Loucy (cell line): ENCODE measurements at regions not wholly inside any gene's neighbourhood (a gene's known extent, or its start where the extent isn't known, plus 50 kb on each side); places are given as distances from the start of the nearest gene placed in this dataset.

Experiments used
- H2AFZ ChIP-seq: fragments of 200-600 bp; sonication (generic); 2 replicates; pipeline ENCODE4 v1.6.0; 2016; ENCODE audit warnings: antibody characterized with exemption, mild to moderate bottlenecking, low read length, moderate library complexity
- H3F3A ChIP-seq: fragments of 200-600 bp; 2 replicates; pipeline ENCODE4 v1.6.0; 2016; ENCODE audit warnings: antibody characterized with exemption, low read depth, mild to moderate bottlenecking
- H3K27me3 ChIP-seq: fragments of 200-600 bp; sonication (generic); 2 replicates; pipeline ENCODE4 v1.6.1; 2014; ENCODE audit warnings: low read length, mild to moderate bottlenecking; ENCODE audit not compliant: insufficient read depth, poor library complexity, severe bottlenecking
- H3K36me3 ChIP-seq: fragments of 200-600 bp; sonication (generic); 2 replicates; pipeline ENCODE4 v1.6.1; 2016; ENCODE audit warnings: low read length; ENCODE audit not compliant: insufficient read depth
- H3K4me1 ChIP-seq: fragments of 200-600 bp; sonication (generic); 2 replicates; pipeline ENCODE4 v1.5.1; 2014; ENCODE audit warnings: low read length, mild to moderate bottlenecking; ENCODE audit not compliant: insufficient read depth, poor library complexity, severe bottlenecking
- H3K4me2 ChIP-seq: fragments of 200-600 bp; sonication (generic); 2 replicates; pipeline ENCODE4 v1.6.0; 2014; ENCODE audit warnings: antibody characterized with exemption, low read length, low read depth, mild to moderate bottlenecking; ENCODE audit not compliant: poor library complexity, severe bottlenecking
- H3K4me3 ChIP-seq: fragments of 200-600 bp; sonication (generic); 2 replicates; pipeline ENCODE4 v1.5.1; 2014; ENCODE audit warnings: low read length, mild to moderate bottlenecking, mixed read lengths; ENCODE audit not compliant: poor library complexity, severe bottlenecking
- H3K79me2 ChIP-seq: fragments of 200-600 bp; sonication (generic); 2 replicates; pipeline ENCODE4 v1.6.1; 2014; ENCODE audit warnings: low read length; ENCODE audit not compliant: insufficient read depth
- H3K9ac ChIP-seq: fragments of 200-600 bp; sonication (generic); 2 replicates; pipeline ENCODE4 v1.6.0; 2014; ENCODE audit warnings: mild to moderate bottlenecking, low read depth, low read length, moderate library complexity; ENCODE audit not compliant: poor library complexity, severe bottlenecking
- H3K9me2 ChIP-seq: fragments of 200-600 bp; sonication (generic); replicated peaks from 2 replicates; pipeline ENCODE4 v1.6.1; 2016; ENCODE audit warnings: low read depth, low read length, mixed read lengths
- H3K9me3 ChIP-seq: fragments of 200-600 bp; sonication (generic); 2 replicates; pipeline ENCODE4 v1.6.1; 2014; ENCODE audit warnings: mild to moderate bottlenecking, antibody characterized with exemption, low read length, low read depth; ENCODE audit not compliant: insufficient read depth
- H4K20me1 ChIP-seq: fragments of 200-600 bp; sonication (generic); 2 replicates; pipeline ENCODE4 v1.6.0; 2014; ENCODE audit warnings: antibody characterized with exemption, low read length, mild to moderate bottlenecking; ENCODE audit not compliant: insufficient read depth, poor library complexity, severe bottlenecking
- CTCF ChIP-seq: fragments of 200-600 bp; sonication (generic); conservative IDR thresholded peaks from 2 replicates; pipeline ENCODE4 v1.5.1; 2014; ENCODE audit warnings: mild to moderate bottlenecking, antibody characterized with exemption, low read length
- EZH2phosphoT487 ChIP-seq: fragments of 200-600 bp; IDR thresholded peaks from 2 replicates; pipeline ENCODE4 v1.6.1; 2018; ENCODE audit warnings: antibody characterized with exemption, mild to moderate bottlenecking, moderate library complexity, borderline replicate concordance

GRCh38 chr2:239767021-239767905, 257.9 kb downstream of the NDUFA10 start:
- no peak overlapping the region for H3K4me2 ChIP-seq
- H3K4me1 ChIP-seq, result no peaks in the 10 kb centered on the region
- no peak overlapping the region for H2AFZ ChIP-seq
- H4K20me1 ChIP-seq, result no peaks in the 10 kb centered on the region
- peaks cover 20% of the 10 kb centered on the region; the same call in 1 of the 2 replicates for H3K9me3 ChIP-seq
- H3K36me3 ChIP-seq, result no peaks in the 10 kb centered on the region
- H3K4me3 ChIP-seq, result no peak overlapping the region
- TF ChIP-seq EZH2phosphoT487 (no peak), CTCF (no peak)
- no peak overlapping the region for H3K9ac ChIP-seq
- H3K79me2 ChIP-seq, result no peaks in the 10 kb centered on the region
- H3K27me3 ChIP-seq, result no peaks in the 10 kb centered on the region
- H3F3A ChIP-seq, result no peaks in the 10 kb centered on the region
- H3K9me2 ChIP-seq, result no peaks in the 10 kb centered on the region

GRCh38 chr2:239765911-239766310, 259.2 kb downstream of the NDUFA10 start:
- Histone ChIP-seq H3K36me3 (no peaks in the 10 kb centered on the region), H3K27me3 (no peaks in the 10 kb centered on the region), H2AFZ (no peak overlapping the region), H3K4me3 (no peak overlapping the region), H3F3A (no peaks in the 10 kb centered on the region), H4K20me1 (no peaks in the 10 kb centered on the region), H3K4me2 (no peak overlapping the region), H3K4me1 (no peaks in the 10 kb centered on the region), H3K79me2 (no peaks in the 10 kb centered on the region), H3K9ac (no peak overlapping the region), H3K9me2 (no peaks in the 10 kb centered on the region), H3K9me3 (peaks cover 17% of the 10 kb centered on the region; the same call in 1 of the 2 replicates)
- TF ChIP-seq CTCF (no peak), EZH2phosphoT487 (no peak)

GRCh38 chr2:239765076-239765845, 259.9 kb downstream of the NDUFA10 start:
- Histone ChIP-seq H3K27me3 (no peaks in the 10 kb centered on the region), H3K36me3 (no peaks in the 10 kb centered on the region), H2AFZ (no peak overlapping the region), H3K4me1 (no peaks in the 10 kb centered on the region), H3K4me3 (no peak overlapping the region), H3K4me2 (no peak overlapping the region), H3K9me2 (no peaks in the 10 kb centered on the region), H3F3A (no peaks in the 10 kb centered on the region), H3K9me3 (peaks cover 17% of the 10 kb centered on the region; the same call in 1 of the 2 replicates), H3K9ac (no peak overlapping the region), H4K20me1 (no peaks in the 10 kb centered on the region), H3K79me2 (no peaks in the 10 kb centered on the region)
- TF ChIP-seq CTCF (no peak), EZH2phosphoT487 (no peak)
